Activated T-helper 1 cell treated with anti-CD3 and anti-CD28 coated beads, Interleukin-2, amount 50 U/mL, for 16 hours (primary cell): ENCODE measurements at regions not wholly inside any gene's neighbourhood (a gene's known extent, or its start where the extent isn't known, plus 50 kb on each side); places are given as distances from the start of the nearest gene placed in this dataset.
A peak's percentile ranks its signal among the peaks of the same experiment; 100 is the strongest.
"Not testable (repeated sequence)": the region's sequence is repeated elsewhere in the genome, so short reads cannot be mapped to it uniquely, and the experiment has no call there.

Source experiments
- DNase-seq, 2 donors: peaks; one replicate each; pipeline ENCODE4 v3.0.0-alpha.2; 2020; ENCODE audit warnings: low read depth in 1 of 2, low spot score in 1 of 2

- DNase-seq, result not testable (repeated sequence)
Observed at GRCh38 chr14:37841039-37841438, 245.6 kb downstream of the TTC6 start.

- DNase-seq, result no peak
Observed at GRCh38 chr14:37842106-37842505, 246.7 kb downstream of the TTC6 start.

- no peak for DNase-seq
Observed at GRCh38 chr14:37843954-37844607, 248.7 kb downstream of the TTC6 start.

DNA sequence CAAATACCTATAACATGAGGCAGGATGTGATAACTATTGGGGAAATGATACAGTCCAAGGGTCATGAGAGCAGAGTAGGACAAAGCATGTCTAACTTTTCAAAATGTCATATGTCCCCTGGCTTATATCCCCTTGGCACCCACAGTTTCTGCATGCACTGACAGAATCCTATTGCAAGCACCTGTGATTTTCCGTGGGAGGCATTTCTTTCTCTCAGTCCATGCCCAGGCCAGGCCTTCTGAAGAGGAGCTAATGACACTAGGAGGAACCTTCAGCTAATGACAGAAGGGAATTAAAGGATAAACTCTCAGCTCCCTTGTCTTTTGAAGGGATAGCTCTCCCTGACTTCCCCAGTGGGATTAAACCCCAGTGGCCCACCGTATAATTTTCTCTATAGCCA, 249.2 kb downstream of the TTC6 start:
- DNase-seq, result no peak

DNA sequence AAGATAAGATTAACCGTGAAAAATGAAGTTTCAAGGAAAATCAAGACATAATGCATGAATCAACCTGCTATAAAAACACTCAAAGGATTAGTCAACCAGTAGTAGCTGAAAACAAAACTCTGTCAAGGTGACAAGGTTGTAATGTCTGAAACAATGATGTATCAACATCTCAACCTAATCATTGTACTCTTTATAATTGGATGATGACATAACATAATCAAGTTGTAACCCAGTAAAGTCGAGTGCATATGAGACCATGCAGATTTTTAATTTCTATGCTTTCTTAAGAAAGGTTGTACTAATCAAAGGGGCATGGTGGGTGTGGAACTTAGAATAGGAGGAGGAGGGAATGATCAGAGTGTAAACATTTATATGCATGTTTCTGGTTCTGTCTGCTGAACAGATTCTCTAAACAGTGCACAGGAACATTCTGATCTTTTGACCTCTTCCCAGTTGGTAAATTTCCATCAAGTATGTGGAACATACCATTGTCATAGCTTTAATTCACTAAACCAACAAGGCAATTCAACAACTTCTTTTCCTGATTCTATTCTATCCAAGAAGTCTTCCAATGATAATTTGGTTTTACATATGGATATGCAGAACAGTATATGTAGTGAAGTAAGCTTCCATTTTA, 253.7 kb downstream of the TTC6 start:
- no peak for DNase-seq

DNA sequence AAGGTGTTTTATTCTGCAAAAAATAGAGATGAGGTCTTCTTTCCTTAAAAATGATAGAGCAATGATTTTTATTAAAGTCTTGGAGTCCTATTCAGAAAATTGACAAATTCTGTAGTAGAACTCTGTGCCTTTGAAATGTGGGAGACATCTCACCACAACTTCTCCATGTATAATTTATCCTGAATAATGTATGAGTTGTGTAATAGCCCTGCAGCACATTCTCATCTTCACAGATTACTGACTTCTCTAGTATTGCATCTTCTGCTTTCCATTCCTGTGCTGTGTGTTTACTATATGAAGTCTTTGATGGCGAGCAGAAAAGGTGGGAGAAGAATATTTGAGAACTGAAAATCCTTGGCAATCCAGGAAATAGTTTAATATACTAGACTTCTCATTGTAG, 255.6 kb downstream of the TTC6 start:
- DNase-seq, result no peak

DNA sequence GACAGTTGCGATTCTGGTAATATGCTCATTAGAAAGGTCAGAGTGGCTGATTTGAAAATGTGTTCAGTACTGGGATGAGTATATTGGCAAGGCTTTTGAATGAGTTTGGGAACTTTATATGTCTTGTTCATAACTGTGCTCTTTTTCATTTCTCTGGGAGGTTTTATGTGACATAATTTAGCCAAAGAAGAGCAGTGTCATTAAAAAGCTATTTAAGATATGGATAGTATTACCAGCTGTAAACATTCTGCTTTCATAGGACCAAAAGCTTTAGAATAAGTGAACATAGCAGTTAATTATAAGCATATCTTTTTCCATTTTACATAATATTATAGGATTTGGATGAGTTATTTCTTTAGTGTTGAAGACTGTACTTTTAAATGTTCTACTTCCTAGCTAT, 260.4 kb downstream of the TTC6 start:
- DNase-seq, result no peak

DNA sequence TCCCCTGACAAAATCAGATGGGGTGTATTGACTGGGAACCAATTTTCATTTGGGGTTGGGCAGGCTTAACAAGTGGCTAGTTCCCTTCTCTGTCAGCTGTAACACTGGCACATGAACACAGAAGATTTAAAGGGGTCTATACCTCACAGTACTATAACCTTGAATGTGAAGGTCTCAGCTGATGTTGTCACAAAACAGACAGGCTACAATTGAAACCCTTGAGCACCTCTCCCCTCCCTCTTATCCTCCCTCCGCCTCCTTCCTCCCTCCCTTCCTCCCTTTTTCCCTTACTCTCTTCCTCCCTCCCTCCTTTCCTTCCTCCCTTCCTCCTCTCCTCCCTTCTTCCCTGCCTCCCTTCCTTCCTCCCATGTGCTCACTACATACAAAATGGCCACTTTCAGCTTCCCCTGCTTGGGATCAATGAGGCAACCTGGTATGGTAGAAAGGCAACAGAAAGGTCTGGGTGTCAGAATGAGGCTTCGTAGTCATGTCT, 262.4 kb downstream of the TTC6 start:
- no peak for DNase-seq

GRCh38 chr14:37858733-37859132, 263.3 kb downstream of the TTC6 start:
- DNase-seq, result no peak

GRCh38 chr14:37859177-37859576, 263.7 kb downstream of the TTC6 start:
- no peak for DNase-seq

- DNase-seq, result no peak
Observed at GRCh38 chr14:37862263-37862662, 266.8 kb downstream of the TTC6 start.

- DNase-seq, result no peak
Observed at GRCh38 chr14:37864128-37864527, 268.7 kb downstream of the TTC6 start.

GRCh38 chr14:37864861-37865718, 269.7 kb downstream of the TTC6 start:
- no peak for DNase-seq

DNA sequence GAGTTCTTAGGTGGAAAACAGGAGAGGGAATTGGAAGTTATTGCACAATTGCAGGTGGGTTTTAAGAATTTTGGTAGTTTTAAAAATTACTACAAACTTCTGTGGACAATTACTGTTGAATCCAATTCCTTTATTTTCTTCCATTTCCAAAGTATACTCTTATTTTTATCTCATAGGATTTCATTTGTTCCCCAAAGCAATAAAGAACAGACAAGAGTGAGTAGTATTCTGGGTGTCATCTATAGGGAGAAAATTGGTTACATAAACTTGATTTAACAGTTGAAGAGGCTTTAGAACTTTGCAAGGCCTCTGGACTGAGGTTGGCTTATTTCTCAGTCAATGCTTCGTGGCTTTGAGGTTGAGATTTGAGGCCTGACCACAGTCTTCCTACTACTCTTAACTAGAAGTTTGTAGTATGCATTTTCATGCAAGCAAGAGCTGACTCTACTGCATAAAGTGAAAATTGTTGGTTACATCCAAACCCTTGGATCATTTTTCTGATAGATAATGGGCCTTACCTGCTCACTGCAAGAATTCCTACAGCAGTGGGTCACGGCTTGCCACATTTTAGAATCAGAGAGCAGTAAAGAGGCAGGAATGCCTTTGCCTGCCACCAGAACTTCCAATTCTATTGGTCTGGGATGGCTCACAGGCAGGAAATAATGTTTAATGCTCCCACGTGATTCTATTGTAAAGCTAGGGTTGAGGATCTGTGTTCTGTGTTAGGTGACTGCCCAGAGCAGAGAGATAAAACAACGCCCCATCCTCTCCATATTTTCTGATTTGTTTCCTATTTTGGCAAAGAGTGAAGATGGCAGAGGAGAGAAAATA, 270.5 kb downstream of the TTC6 start:
- DNase-seq, result no peak

- no peak for DNase-seq
Observed at GRCh38 chr14:37869633-37870032, 274.2 kb downstream of the TTC6 start.

GRCh38 chr14:37870170-37870569, 274.7 kb downstream of the TTC6 start:
- DNase-seq, result no peak

DNA sequence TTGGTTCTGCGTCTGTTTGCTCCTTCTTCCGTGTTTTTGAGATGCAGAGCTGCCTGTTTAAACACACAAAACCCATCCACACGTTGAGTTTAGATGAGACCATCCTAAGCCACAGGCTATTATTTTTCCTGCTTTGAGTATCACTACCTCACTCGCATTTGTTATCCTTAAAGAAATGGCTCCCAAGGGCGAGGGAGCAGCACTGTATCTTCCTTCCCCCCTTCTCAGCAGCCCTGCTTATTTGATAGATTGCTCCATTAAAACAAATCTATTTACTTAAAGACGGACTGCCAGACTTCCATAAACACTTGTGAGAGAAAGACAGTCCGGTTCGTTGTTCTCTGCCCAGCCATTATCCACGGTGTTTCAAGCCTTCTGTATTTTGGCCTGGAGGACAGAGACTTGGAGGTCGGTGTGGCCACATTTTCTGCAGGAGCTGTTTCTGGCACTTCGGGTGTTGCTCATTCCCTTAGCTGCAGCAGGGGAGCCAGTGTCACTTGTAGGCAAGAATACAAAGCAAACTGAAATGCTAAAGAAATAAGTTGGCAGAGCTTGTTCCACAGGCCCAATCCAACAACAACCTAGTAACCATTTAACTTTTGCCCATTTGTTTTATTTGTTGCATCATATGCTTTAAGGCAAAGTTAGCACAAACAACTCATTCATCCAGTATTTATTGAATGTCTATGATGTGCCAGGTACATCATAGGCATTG, 275.4 kb downstream of the TTC6 start:
- no peak for DNase-seq

- DNase-seq, result not testable (repeated sequence)
Observed at GRCh38 chr14:37874065-37874428, 278.6 kb downstream of the TTC6 start.

DNA sequence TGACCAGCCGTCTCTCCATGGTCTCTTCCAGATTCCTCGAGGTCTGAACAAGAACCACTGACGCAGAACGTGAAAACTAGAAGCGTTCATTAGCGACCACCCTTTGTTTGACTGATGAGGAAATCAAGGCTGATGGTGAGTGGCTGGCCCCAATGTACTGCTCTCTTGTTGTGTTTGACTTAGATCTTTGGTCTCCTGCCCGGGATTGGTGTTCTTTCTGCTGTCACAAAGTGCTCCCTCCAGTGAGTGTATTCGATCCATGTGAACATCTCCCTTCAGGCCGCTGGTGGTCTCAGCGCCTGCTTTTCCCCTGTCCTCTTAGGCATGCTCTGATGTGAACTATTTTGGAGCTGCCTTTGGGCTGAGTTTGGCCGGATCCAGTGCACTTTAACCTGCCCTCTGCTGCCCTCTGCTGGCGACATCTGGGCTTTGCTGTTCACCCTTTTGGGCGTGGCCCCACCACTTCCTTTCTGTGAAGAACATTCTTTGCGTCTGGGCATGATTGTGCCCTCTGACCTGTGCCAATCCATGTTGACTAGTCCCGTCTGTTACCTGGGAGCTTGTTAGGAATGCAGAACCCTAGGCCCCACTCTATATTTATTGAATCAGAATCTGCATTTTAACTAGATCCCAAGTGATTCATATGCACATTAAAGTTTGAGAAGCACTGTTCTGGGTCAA, 279.1 kb downstream of the TTC6 start:
- peak; percentile 51 to 65 for DNase-seq

GRCh38 chr14:37888234-37888633, 292.8 kb downstream of the TTC6 start:
- no peak for DNase-seq
